Thoracic aorta (tissue), 2 donors: ENCODE measurements at regions not wholly inside any gene's neighbourhood (a gene's known extent, or its start where the extent isn't known, plus 50 kb on each side); places are given as distances from the start of the nearest gene placed in this dataset.

Source experiments
- ATAC-seq: fragments of 150-250 bp; one replicate; pipeline ENCODE4 v1.8.0; 2017; ENCODE audit warnings: low read depth; ENCODE audit not compliant: insufficient number of reproducible peaks, low FRiP score
- DNase-seq: peaks from one replicate; pipeline ENCODE4 v3.0.0-alpha.2; 2020; ENCODE audit warnings: low spot score
- H3K27ac ChIP-seq, 2 donors: fragments of 200-600 bp; sonication (generic); 1 replicate in 1 of 2; 2 replicates in 1 of 2; pipeline ENCODE4 v1.5.1; 2016; ENCODE audit warnings: mild to moderate bottlenecking in 2 of 2, moderate library complexity in 2 of 2
- H3K27me3 ChIP-seq: fragments of 200-600 bp; sonication (generic); replicated peaks from 2 replicates; pipeline ENCODE4 v1.6.0; 2016; ENCODE audit warnings: mild to moderate bottlenecking; ENCODE audit not compliant: insufficient read depth
- H3K36me3 ChIP-seq: fragments of 200-600 bp; sonication (generic); one replicate; pipeline ENCODE4 v1.5.1; 2016
- H3K4me1 ChIP-seq, 2 donors: fragments of 200-600 bp; sonication (generic); 1 replicate in 1 of 2; 2 replicates in 1 of 2; pipeline versions ENCODE4 v1.5.1 to v1.6.0; 2016; ENCODE audit warnings: low read depth in 2 of 2, mild to moderate bottlenecking in 1 of 2; ENCODE audit not compliant: control insufficient read depth in 1 of 2
- H3K4me3 ChIP-seq: fragments of 200-600 bp; sonication (generic); 2 replicates; pipeline ENCODE4 v1.5.1; 2016; ENCODE audit warnings: mild to moderate bottlenecking
- H3K9me3 ChIP-seq: fragments of 200-600 bp; sonication (generic); 2 replicates; pipeline ENCODE4 v1.5.1; 2016
- CTCF ChIP-seq: fragments of 200-600 bp; sonication (generic); IDR thresholded peaks from one replicate; pipeline ENCODE4 v1.5.1; 2019; ENCODE audit warnings: antibody characterized with exemption

GRCh38 chr17:77750427-77751043 lies 208.0 kb upstream of the TNRC6C start:
- Histone ChIP-seq H3K4me1 (no peaks in the 10 kb centered on the region), H3K4me3 (no peak overlapping the region), H3K9me3 (peaks cover 5% of the 10 kb centered on the region), H3K27me3 (no peaks in the 10 kb centered on the region), H3K27ac (no peak overlapping the region), H3K36me3 (no peaks in the 10 kb centered on the region)
- no peak for DNase-seq
- no peak for ATAC-seq
- TF ChIP-seq CTCF = no peak

GRCh38 chr17:77753246-77753645 lies 205.3 kb upstream of the TNRC6C start:
- TF ChIP-seq CTCF = no peak
- Histone ChIP-seq H3K9me3 (peaks cover 5% of the 10 kb centered on the region), H3K27ac (no peak overlapping the region), H3K4me1 (no peaks in the 10 kb centered on the region), H3K27me3 (no peaks in the 10 kb centered on the region), H3K36me3 (no peaks in the 10 kb centered on the region), H3K4me3 (no peak overlapping the region)
- DNase-seq = no peak
- no peak for ATAC-seq

- Histone ChIP-seq H3K4me3 (no peak overlapping the region), H3K27ac (no peak overlapping the region), H3K4me1 (no peaks in the 10 kb centered on the region), H3K9me3 (peaks cover 5% of the 10 kb centered on the region), H3K27me3 (no peaks in the 10 kb centered on the region), H3K36me3 (no peaks in the 10 kb centered on the region)
- TF ChIP-seq CTCF = no peak
- no peak for ATAC-seq
- DNase-seq = no peak
Measured at GRCh38 chr17:77753691-77754245, 204.7 kb upstream of the TNRC6C start.

GRCh38 chr17:77754956-77755355 lies 203.5 kb upstream of the TNRC6C start:
- H3K27me3 ChIP-seq = no peaks in the 10 kb centered on the region
- no peaks in the 10 kb centered on the region for H3K4me1 ChIP-seq
- H3K9me3 ChIP-seq = peaks cover 5% of the 10 kb centered on the region
- no peak for TF ChIP-seq CTCF
- H3K27ac ChIP-seq = no peak overlapping the region
- no peak for ATAC-seq
- no peaks in the 10 kb centered on the region for H3K36me3 ChIP-seq
- H3K4me3 ChIP-seq = no peak overlapping the region
- DNase-seq = no peak

- peaks cover 5% of the 10 kb centered on the region for H3K9me3 ChIP-seq
- ATAC-seq = no peak
- no peak overlapping the region for H3K4me3 ChIP-seq
- H3K4me1 ChIP-seq = no peaks in the 10 kb centered on the region
- no peaks in the 10 kb centered on the region for H3K36me3 ChIP-seq
- H3K27ac ChIP-seq = no peak overlapping the region
- DNase-seq = no peak
- TF ChIP-seq CTCF = no peak
- H3K27me3 ChIP-seq = no peaks in the 10 kb centered on the region
Measured at GRCh38 chr17:77755410-77755963, 203.0 kb upstream of the TNRC6C start.
